GM21786 (cell line): ENCODE measurements at regions not wholly inside any gene's neighbourhood (a gene's known extent, or its start where the extent isn't known, plus 50 kb on each side); places are given as distances from the start of the nearest gene placed in this dataset.

Experiments
- ATAC-seq: cut with Tn5 transposase; IDR thresholded peaks from one replicate; pipeline ENCODE4 v1.9.1; 2021; ENCODE audit not compliant: unreplicated experiment

DNA sequence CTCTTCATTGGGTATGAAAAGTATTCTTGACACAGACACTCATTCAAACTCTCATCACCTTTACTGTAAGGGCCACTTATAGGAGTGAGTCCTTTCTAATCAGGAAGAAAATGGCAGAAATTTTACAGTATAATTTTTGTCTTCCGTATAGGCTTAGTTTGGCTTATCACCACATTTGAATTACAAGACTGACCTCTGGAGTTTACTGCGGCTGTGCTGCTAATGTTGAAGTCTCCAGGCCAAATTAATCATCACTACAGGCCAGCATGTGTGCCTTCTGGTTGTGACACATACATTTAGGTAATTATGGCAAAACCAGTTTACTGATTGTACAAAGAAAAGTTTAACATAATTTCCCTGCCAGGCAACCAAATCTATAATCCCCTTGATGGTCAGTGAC, 753.6 kb upstream of the GCFC2 start:
- ATAC-seq: no peak

DNA sequence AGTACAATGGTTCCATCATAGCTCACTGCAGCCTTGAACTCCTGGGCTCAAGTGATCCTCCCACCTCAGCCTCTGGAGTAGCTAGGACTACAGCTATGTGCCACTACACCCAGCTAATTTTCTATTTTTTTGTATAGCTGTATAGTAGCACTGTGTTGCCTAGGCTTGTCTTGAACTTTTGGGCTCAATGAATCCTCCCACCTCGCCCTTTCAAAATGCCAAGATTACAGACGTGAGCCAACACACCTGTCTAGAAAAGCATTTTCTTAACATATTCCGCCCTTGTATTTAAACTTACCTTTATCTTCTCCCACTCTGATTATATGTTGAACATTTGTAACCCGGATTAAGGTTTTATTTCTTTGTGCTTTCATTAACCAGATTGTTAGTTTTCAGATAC, 750.7 kb upstream of the GCFC2 start:
- ATAC-seq: no peak

DNA sequence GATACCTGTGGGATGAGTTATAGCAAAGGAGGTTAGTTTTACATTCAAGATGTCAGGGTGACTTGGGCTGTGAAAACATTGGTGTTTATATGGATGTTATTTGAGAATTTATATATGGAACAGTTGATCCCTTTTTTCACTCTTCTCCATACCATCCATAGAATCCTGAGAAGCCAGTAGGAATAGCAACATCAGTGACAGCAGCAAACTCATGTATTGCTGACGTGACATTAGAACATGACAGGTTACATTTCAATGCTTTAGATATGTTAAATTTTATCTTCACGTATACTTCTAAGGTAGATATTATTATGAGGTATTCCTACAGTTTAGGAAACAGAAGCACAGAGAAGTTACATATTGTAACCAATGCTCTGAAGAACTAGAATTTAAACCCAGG, 745.2 kb upstream of the GCFC2 start:
- ATAC-seq: no peak

DNA sequence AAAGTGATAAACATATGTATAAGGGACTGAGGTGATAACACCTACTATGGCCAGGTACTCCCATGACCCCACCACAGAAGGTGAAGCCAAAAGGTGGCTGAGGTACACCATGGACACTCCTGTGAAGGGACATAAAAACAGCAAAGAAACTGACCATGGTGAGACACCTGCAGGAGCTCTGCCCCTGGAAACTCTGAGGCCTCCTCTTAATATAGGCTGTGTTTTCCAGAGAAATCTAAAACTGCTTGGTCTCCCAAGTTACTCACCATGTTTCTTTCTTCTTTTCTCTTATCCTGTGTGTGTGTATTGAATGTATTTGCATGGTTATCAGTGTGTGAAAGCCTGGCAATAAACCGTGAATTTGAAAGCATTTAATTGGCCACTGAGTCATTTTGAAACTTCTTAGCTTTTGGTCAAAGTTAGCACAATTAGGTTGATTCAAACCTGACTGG, 739.3 kb upstream of the GCFC2 start:
- ATAC-seq: peak; percentile 84

DNA sequence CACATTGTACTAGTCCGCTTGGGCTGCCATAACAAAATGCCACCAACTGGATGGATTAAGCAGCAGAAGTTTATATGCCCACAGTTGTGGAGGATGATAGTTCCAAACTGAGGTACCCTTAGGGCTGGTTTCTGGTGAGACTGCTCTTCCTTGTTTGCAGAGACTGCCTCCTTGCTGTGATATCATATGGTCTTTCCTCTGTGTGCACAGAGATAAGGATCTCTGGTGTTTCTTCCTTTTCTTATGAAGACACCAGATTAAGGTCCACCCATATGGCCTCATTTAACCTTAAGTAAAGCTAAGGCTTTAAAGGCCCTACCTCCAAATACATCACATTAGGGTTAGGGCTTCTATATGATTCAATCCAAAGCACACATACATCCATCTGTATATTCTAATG, 738.2 kb upstream of the GCFC2 start:
- ATAC-seq: no peak

DNA sequence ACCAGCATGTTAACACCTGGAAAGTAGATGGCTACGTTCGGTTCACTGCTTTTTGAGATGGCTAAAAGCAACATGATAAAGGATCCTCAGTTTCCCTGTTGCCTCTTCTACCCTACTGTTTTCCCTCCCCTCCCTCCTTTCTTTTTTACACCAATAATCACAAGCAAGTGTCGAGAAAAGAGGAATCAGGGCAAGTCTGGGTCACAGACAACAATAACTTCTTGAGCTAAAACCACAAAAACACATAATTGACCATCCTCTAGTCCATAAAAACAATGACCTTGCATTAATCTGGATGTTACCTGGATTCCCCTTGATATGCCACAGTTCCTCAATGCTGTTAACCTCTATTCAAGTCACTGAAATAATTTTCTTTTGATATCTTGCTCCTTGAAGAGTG, 736.6 kb upstream of the GCFC2 start:
- no peak for ATAC-seq

DNA sequence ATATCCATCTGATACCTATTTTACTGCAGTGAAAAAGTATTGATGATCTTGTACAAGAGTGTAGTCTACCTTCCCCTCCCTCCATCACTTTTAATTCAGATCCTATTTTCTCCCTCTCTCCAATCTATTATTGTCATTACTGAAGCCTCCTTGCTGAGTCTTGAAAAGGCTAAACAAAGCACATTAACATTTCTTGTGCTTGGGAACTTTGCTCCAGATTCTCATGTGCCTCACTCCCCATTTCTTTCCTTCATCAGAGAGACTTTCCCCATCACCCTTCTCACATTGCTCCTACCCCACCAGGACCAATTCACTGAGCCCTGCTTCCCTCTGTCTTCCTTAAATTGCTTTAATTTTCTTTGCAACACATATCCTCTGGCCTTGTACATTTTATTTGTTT, 736.2 kb upstream of the GCFC2 start:
- ATAC-seq: no peak

DNA sequence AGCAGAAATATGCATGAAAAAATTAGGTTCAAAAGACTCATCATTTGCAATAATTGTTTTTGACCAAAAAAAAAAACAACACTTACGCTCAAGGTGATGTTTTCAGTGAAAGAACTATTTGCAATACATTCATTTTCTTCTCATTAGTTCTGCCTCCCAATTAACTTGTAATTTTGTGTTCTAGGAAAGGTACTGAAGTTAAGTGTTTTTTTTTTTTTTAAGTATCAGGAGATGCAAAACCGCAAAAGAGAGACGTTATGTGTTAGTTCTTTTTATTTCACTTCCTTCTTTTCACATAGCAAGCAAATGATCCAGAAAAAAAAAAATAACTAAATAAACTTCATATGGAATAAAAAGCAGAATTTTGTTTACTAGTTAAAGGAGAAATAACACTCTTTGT, 735.2 kb upstream of the GCFC2 start:
- no peak for ATAC-seq

DNA sequence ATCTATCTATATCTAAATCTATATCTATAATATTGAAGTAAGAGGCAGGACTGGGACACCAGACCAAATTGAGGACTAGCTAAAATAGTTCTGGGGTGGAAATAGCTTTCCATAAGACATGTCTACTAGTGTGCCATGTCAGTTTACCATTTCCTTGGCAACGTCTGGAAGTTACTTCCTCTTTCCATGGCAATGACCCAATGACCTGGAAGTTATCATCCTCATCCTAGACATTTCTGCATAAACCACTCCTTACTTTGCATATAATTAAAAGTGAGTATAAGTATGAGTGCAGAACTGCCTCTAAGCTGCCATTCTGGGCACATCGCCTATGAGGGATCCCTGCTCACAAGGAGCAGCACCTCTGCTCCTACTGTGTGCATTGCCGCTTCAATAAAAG, 734.0 kb upstream of the GCFC2 start:
- no peak for ATAC-seq

DNA sequence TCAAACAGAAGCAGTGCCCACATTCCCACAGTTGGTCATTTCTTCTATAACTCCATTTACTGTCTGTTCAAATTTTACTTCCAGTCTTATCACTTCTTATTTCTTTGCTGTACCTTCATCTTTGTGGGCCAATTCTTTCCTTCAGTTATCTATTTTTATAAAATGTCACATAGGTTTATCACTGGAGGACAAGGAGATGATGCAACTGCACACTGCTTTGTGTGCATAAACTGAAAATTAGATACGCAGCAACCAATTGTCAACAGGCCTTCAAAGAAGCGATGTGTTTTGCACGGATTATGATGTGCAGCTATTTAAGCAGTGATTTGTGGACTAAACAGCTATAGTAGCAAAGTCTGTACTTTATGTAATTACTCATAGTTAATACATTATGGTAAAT, 726.8 kb upstream of the GCFC2 start:
- ATAC-seq: no peak

DNA sequence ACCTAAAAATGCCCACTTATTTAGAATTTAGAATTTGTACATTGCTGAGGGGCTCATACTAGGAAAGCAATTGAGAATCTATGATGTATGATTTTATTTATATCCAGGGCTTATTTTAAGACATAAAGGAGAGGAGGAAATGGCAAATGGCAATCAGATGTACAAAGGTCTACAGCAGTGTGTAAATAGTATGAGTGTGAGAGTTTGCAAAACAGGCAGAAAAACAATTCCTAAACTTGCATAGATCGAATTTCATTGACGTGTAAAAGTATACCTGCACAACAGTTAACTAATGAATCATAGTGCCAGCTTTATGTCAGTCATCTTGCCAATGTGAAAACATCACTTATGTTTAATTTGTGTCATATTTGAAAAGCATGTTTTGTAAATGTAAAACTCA, 718.7 kb upstream of the GCFC2 start:
- ATAC-seq: no peak

DNA sequence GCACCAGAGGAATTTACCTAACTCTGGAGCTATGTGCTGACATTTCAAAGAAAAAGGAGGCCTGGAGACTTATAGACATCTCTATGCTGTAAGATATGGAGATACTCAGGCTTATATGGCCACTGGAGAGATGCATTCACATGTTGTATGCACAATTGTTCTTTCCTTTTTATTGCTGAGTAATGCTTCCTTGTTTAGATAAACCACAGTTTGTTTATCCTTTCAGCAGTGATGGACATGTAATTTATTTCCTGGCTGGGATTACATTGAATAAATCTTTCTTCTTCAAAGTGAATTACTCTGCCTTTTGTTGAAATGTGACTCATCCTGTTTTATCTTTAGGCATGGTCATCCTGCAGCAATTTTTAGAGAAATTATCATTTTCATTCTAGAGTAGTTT, 716.7 kb upstream of the GCFC2 start:
- no peak for ATAC-seq

DNA sequence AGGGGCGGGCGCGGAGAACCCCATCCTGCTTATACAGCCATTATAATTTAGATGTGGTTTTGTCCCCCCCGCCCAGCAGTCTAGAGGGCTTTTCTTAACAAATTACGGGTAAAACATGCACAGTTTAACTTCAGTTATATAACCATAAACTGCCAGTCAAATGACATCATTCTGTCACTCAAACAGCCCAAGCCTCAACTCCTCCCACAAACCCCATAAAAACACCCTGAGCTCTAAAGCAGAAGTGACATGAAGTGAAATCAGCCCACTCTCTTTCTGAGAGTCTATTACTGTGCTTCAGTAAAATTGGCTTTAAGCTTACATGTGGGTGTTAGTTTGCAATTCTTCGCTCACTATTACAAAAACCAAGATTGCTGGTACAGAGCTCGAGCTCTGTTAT, 705.1 kb upstream of the GCFC2 start:
- ATAC-seq: peak; percentile 45

DNA sequence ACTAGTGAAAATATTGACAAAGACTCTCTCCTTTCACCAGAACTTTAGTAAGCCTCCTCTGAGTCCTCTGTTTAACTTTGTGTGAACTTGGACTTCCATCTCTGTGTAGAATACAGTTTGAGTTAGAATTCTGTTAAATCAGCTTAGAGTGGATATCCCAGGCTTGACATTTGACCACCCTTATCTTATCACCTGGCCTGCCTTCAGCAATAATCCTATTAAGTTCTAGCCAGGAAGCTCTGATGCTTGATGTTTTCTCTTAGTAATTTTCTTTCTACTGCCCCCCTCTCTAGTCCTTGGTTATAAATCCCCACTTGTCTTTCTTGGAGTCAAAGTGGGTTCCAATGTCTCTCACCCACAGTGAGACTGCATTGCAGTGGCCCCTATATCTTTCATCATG, 702.7 kb upstream of the GCFC2 start:
- ATAC-seq: no peak

DNA sequence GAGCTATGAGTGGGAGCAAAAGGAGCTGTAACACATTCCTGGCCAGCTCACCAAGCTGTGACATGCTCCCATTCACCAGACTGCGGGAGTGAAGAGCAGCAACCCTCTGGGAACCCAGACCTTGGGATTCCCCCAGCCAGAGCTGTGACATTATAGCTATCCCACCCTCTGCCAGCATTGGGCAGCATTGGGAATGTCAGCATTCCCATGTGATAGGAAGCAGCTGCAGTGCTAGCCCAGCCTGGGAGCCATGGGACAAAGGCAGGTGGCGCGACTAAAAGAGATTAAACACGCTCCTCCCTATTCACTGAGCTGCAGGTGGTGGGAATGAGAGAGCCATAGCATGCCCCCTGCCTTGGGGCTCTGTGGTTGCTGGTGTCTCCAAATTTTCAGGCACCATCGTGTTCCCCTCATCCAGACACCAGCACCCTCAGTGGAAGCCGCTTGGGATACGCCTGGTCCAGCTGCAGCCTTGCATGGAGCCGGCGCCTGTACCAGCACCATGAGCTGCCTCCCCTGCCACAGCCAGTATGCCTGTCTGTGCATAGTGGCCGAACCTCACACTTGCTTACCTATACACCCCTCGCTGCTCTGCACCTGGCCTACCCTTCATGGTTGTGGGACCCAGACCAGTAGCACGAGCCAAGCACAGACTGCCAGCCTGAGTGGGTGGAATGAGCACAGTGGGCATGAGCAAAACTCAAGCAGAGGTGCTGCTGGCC, 695.6 kb upstream of the GCFC2 start:
- ATAC-seq: no peak

DNA sequence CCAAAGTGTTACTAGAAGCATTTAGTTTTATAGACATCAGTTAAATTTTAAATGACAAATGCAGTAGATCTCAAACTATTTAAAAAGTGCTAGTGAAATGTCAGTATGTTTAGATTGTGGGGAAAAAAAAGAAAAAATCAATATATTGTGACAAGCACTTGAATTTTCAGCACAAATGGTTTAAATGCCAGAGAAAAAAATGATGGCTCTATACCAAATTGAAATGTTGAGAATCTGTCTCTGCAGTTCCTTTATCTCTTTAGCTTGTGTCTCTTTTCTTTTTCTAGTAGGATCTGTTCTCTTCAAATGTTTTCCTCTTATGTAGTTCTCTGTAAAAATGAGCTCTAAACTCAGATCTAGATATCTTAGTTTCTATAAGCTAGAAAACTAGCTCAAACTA, 682.6 kb upstream of the GCFC2 start:
- ATAC-seq: no peak

DNA sequence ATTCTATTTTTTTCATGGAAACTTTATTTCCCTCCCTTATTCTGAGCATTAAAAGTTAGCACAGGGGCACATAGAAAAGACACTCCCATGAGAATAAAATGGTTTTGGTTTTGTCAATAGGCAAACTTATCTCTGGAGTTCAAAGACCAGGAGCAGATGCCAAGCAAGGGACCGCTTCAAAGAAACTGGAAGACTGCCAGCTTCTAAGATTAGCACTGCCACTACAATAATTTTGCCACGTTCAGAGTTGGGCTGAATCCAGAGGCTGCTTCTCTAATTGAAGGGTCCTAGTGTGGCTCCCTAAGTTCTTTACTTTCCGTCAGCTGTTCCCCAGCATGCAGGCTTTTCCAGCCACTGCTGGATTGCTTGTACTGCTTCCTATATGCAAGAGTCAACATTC, 681.0 kb upstream of the GCFC2 start:
- no peak for ATAC-seq

DNA sequence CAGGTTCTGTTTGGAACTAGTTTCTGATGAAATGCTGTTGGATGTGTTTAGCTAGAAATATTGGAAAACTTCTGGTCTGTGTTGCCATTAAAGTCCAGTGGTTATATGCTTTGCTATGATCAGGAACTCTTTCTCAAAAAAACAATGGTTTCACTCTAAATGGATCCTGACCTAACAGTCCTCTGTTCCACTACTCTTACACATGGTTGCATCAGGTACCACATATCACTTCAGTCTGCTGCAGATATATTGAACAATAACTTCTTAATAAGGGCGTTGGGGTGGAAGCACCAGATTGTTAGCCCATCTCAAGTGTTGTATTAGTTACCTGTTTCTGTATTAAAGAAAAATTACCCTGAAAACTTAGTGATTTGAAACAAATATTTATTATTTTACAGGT, 676.6 kb upstream of the GCFC2 start:
- no peak for ATAC-seq

DNA sequence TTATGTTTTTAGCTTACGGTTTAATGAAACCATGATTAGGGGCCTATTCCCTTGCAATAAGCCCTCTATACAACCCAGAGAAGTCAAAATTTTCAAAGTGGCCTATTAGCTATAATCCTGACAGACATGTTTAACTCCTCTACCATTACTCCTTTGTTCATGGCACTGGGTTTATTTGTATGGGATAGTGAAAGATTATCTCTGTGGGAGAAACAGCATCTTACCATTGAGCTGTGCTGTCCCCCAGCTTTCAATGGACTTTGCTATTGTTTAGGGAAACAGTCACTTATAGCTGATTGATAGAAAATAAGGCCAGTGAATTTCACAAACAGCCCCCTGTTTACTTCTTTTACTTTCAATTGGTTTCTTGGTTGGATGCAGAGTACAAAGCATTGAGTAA, 675.2 kb upstream of the GCFC2 start:
- ATAC-seq: no peak

DNA sequence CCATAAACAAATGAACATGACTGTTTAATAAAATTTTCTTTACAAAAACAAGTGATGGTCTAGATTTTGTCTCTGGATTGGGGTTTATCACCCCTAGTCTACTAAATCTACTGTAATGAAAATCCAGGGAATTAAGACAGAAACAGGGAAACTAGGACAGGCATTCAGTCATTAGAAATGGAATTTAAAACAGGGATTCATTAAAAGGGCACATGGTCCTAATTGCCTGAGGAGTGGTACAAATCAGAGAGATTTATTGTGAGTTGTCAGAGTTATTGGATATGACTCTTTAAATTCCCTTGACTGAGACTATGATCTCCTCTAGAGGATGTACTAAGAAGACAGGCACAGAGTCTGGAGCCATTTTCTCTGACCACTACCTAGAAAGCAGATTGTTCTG, 670.9 kb upstream of the GCFC2 start:
- no peak for ATAC-seq

DNA sequence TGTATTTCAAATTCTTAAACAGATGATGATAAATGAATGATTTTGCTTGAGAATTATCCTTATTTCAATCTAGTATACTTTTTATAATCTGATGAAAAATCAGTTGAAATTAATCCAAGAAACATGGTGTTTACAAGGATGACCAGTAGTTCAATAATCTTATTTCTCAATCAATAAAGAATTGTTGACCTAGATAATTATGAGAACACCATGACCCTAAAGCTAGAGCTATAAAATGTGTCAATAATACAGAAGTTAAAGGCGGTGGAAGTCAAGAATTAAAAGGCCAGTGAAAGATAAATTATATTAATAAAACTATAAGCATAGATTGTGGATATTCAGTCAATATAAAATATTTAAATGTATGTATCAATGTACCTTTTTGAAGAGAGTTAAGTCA, 667.4 kb upstream of the GCFC2 start:
- ATAC-seq: no peak

DNA sequence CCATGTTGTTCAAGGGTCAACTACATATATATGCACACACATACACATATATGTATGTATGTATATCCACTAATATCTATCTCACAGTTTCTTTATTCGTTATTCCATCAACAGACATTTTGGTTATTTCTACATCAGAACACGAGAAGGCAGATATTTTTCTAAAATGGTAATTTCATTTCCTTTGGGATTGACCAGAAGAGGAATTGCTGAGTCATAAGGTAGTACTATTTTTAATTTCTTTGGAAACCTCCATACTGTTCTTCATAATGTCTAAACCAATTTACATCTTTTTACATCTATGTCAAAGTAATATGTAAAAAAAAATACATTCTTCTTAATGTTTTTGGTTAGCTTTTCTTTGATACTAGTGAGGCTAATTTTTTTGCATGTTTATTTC, 630.7 kb upstream of the GCFC2 start:
- ATAC-seq: no peak

DNA sequence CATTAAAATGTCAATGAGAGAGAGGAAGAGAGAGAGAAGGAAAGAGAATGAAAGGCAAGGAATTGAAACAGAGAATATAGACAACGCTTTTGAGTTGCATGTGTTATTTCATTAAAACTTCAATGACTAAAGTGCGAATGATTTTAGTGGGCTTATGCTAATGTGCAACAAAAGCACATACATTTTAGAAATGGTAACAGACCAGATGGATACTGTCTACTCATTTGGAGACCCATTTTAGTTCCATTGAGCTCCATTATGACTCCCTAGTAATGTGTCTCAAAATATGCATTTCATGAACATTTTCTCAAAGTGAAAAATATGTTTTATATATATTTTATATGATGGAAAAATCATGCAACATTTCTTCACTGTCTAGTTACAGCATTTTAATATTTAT, 622.2 kb upstream of the GCFC2 start:
- ATAC-seq: no peak

DNA sequence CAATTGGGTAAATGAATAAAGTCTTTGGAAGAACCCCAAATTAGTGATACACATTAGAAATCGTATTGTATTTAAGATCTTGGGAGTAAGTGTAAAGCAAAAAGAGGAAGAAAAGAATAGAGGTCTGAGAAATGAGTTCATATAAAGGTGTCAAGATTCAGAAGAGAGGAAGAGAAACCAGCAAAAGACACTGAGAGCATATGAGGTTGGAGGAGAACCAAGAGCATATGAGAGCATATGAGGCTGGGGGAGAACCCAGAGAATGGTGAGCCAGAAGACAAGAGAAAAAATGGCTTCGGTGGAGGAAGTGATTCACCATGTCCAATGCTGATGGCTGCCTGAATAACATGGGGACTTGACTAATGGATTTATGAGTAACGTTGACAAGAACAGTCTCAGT, 620.1 kb upstream of the GCFC2 start:
- peak; percentile 43 for ATAC-seq
